Neural cell (in vitro differentiated cells): ENCODE measurements at regions not wholly inside any gene's neighbourhood (a gene's known extent, or its start where the extent isn't known, plus 50 kb on each side); places are given as distances from the start of the nearest gene placed in this dataset.

Experiments
- H2AFZ ChIP-seq: fragments of 200-600, 300-800 bp; sonication (generic), shearing (Covaris generic); 2 replicates; pipeline ENCODE4 v1.6.0; 2014; ENCODE audit warnings: low read depth, mild to moderate bottlenecking, antibody characterized with exemption, low read length, moderate library complexity
- H3F3A ChIP-seq: fragments of 200-600 bp; shearing (Covaris generic); 2 replicates; pipeline ENCODE4 v1.6.1; 2016; ENCODE audit warnings: mild to moderate bottlenecking, moderate library complexity, mixed read lengths, antibody characterized with exemption, low read length; ENCODE audit not compliant: insufficient read depth, poor library complexity, severe bottlenecking
- H3K27ac ChIP-seq: fragments of 200-600, 300-800 bp; sonication (generic), shearing (Covaris generic); 2 replicates; pipeline ENCODE4 v1.5.1; 2014; ENCODE audit warnings: mild to moderate bottlenecking, low read length, moderate library complexity
- H3K27me3 ChIP-seq: fragments of 300-800, 200-600 bp; sonication (generic), shearing (Covaris generic); 2 replicates; pipeline ENCODE4 v1.6.0; 2014; ENCODE audit warnings: mild to moderate bottlenecking, low read depth, low read length, moderate library complexity; ENCODE audit not compliant: insufficient read depth
- H3K36me3 ChIP-seq: fragments of 300-800, 200-600 bp; sonication (generic), shearing (Covaris generic); 2 replicates; pipeline ENCODE4 v1.5.1; 2014; ENCODE audit warnings: mild to moderate bottlenecking, antibody characterized with exemption, low read length, moderate library complexity; ENCODE audit not compliant: insufficient read depth
- H3K4me2 ChIP-seq: fragments of 300-800, 200-600 bp; sonication (generic), shearing (Covaris generic); 2 replicates; pipeline ENCODE4 v1.6.0; 2014; ENCODE audit warnings: mild to moderate bottlenecking, low read length
- H3K4me3 ChIP-seq: fragments of 300-800, 200-600 bp; sonication (generic), shearing (Covaris generic); 2 replicates; pipeline ENCODE4 v1.5.1; 2014; ENCODE audit warnings: mild to moderate bottlenecking, low read length, moderate library complexity
- H3K79me2 ChIP-seq: fragments of 200-600 bp; shearing (Covaris generic); replicated peaks from 2 replicates; pipeline ENCODE4 v1.6.0; 2014; ENCODE audit warnings: mild to moderate bottlenecking, low read length, moderate library complexity; ENCODE audit not compliant: insufficient read depth
- H3K9ac ChIP-seq: fragments of 300-800, 200-600 bp; sonication (generic), shearing (Covaris generic); 2 replicates; pipeline ENCODE4 v1.6.1; 2016; ENCODE audit warnings: mild to moderate bottlenecking, low read length, mixed read lengths
- H3K9me2 ChIP-seq: fragments of 200-600 bp; shearing (Covaris generic); 2 replicates; pipeline ENCODE4 v1.6.1; 2016; ENCODE audit warnings: mild to moderate bottlenecking, low read length, mixed read lengths; ENCODE audit not compliant: insufficient read depth
- H3K9me3 ChIP-seq: fragments of 200-600, 300-800 bp; sonication (generic), shearing (Covaris generic); 2 replicates; pipeline ENCODE4 v1.6.1; 2016; ENCODE audit warnings: mild to moderate bottlenecking, mixed run types, low read length, moderate library complexity, mixed read lengths
- H4K20me1 ChIP-seq: fragments of 200-600 bp; shearing (Covaris generic); 2 replicates; pipeline ENCODE4 v1.6.1; 2016; ENCODE audit warnings: mild to moderate bottlenecking, mixed run types; ENCODE audit not compliant: insufficient read depth
- EP300 ChIP-seq: fragments of 450-650 bp; conservative IDR thresholded peaks from 2 replicates; pipeline ENCODE4 v1.6.1; 2014; ENCODE audit warnings: antibody characterized with exemption, mild to moderate bottlenecking, moderate library complexity; ENCODE audit not compliant: poor library complexity, severe bottlenecking
- EZH2 ChIP-seq: fragments of 200-600, 300-800 bp; shearing (Covaris generic), sonication (generic); IDR thresholded peaks from 2 replicates; pipeline ENCODE4 v1.6.1; 2014; ENCODE audit warnings: antibody characterized with exemption, low read length, borderline replicate concordance, mild to moderate bottlenecking; ENCODE audit not compliant: insufficient read depth, poor library complexity, severe bottlenecking
- MXI1 ChIP-seq: fragments of 450-650 bp; conservative IDR thresholded peaks from 2 replicates; pipeline ENCODE4 v1.6.1; 2014; ENCODE audit warnings: antibody characterized with exemption, mild to moderate bottlenecking; ENCODE audit not compliant: poor library complexity, severe bottlenecking
- POLR2AphosphoS5 ChIP-seq: IDR thresholded peaks from 2 replicates; pipeline ENCODE4 v1.6.1; 2012
- RAD21 ChIP-seq: fragments of 450-650 bp; conservative IDR thresholded peaks from 2 replicates; pipeline ENCODE4 v1.6.1; 2014; ENCODE audit warnings: antibody characterized with exemption, mild to moderate bottlenecking, moderate library complexity
- REST ChIP-seq: IDR thresholded peaks from 2 replicates; pipeline ENCODE4 v1.6.1; 2012; ENCODE audit warnings: borderline replicate concordance
- SMC3 ChIP-seq: fragments of 450-650 bp; conservative IDR thresholded peaks from 2 replicates; pipeline ENCODE4 v1.6.1; 2014; ENCODE audit warnings: antibody characterized with exemption, mild to moderate bottlenecking, moderate library complexity; ENCODE audit not compliant: poor library complexity
- TAF1 ChIP-seq: IDR thresholded peaks from 2 replicates; pipeline ENCODE4 v1.6.1; 2012; ENCODE audit warnings: low read depth
- TF ChIP-seq, protein P1 (sequence below): fragments of 450-650 bp; IDR thresholded peaks from 2 replicates; pipeline ENCODE4 v1.5.1; 2014; ENCODE audit warnings: antibody characterized with exemption, mild to moderate bottlenecking, moderate library complexity; ENCODE audit not compliant: poor library complexity, severe bottlenecking

- H4K20me1 ChIP-seq: no peaks in the 10 kb centered on the region
- H3K27ac ChIP-seq: peak overlapping the region; percentile 59
- no peaks in the 10 kb centered on the region for H3K79me2 ChIP-seq
- H3F3A ChIP-seq: no peaks in the 10 kb centered on the region
- H3K4me2 ChIP-seq: peak overlapping the region; percentile 53
- no peaks in the 10 kb centered on the region for H3K27me3 ChIP-seq
- H3K9me3 ChIP-seq: peaks cover 3% of the 10 kb centered on the region
- H3K4me3 ChIP-seq: peak overlapping the region; percentile 53
- no peak overlapping the region for H3K9ac ChIP-seq
- no peaks in the 10 kb centered on the region for H3K36me3 ChIP-seq
- no peaks in the 10 kb centered on the region for H3K9me2 ChIP-seq
- no peak for TF ChIP-seq MXI1
- TF ChIP-seq RAD21: no peak
- TF ChIP-seq TAF1: no peak
- TF ChIP-seq EP300: no peak
- no peak overlapping the region for H2AFZ ChIP-seq
Measured at GRCh38 chr4:72975488-72975784, 94.1 kb downstream of the COX18 start.

DNA sequence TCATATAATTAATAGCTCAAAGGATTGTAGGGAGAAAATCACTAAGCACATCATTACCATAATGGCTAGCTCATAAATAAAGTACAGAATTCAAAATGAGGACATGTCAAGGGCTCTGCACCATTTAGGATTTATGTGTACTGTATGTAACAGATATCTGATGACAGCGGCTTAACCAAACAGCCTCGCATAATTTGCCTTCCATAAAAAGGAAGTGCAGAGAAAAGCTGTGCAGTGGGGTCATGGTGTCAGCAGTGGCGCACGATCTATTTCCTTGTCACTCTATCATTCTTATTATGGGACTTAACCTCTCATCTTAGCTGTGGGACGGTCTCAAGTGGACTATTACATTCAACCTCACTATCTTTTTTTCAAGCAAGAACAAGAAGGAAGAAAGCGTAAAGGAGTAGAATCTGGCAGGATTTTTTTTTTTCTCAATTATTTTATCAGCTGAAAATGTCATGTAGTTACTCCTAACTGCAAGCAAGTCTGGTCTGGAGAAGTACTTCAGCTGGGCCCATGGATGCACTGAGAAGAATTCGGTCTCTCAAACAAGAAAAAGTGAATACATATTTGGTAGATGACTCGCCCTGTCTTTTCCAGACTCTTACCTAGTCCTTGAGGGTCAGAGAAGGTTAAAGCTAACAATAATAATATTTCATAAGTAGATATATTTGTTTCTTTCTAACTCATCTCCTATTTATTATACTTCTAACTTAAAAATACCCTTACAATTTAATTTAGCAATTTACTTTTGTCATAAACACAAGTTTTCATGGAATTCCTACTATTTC lies 94.6 kb downstream of the COX18 start:
- H3K27ac ChIP-seq: peak overlapping the region; percentile 59
- no peaks in the 10 kb centered on the region for H4K20me1 ChIP-seq
- H3F3A ChIP-seq: no peaks in the 10 kb centered on the region
- H3K36me3 ChIP-seq: no peaks in the 10 kb centered on the region
- H3K9ac ChIP-seq: peak overlapping the region; percentile 14
- no peak overlapping the region for H2AFZ ChIP-seq
- no peaks in the 10 kb centered on the region for H3K79me2 ChIP-seq
- H3K27me3 ChIP-seq: no peaks in the 10 kb centered on the region
- H3K4me2 ChIP-seq: peak overlapping the region; percentile 53
- H3K9me2 ChIP-seq: no peaks in the 10 kb centered on the region
- H3K9me3 ChIP-seq: peaks cover 3% of the 10 kb centered on the region
- peak overlapping the region; percentile 53 for H3K4me3 ChIP-seq
- TF ChIP-seq POLR2AphosphoS5 (peak; percentile 71), EZH2 (no peak), RAD21 (no peak), MXI1 (no peak), REST (no peak), TAF1 (no peak), SMC3 (no peak), EP300 (peak; percentile 89)
- TF ChIP-seq, protein P1, sequence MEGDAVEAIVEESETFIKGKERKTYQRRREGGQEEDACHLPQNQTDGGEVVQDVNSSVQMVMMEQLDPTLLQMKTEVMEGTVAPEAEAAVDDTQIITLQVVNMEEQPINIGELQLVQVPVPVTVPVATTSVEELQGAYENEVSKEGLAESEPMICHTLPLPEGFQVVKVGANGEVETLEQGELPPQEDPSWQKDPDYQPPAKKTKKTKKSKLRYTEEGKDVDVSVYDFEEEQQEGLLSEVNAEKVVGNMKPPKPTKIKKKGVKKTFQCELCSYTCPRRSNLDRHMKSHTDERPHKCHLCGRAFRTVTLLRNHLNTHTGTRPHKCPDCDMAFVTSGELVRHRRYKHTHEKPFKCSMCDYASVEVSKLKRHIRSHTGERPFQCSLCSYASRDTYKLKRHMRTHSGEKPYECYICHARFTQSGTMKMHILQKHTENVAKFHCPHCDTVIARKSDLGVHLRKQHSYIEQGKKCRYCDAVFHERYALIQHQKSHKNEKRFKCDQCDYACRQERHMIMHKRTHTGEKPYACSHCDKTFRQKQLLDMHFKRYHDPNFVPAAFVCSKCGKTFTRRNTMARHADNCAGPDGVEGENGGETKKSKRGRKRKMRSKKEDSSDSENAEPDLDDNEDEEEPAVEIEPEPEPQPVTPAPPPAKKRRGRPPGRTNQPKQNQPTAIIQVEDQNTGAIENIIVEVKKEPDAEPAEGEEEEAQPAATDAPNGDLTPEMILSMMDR: no peak
